ENCODE measurements at regions not wholly inside any gene's neighbourhood (a gene's known extent, or its start where the extent isn't known, plus 50 kb on each side); places are given as distances from the start of the nearest gene placed in this dataset.

- H3K27ac ChIP-seq, result no peak overlapping the region
- ChIA-PET CTCF (no interaction called here), POLR2A (ENCODE audit: low non-redundant PET) (no interaction called here)
- TF ChIP-seq CTCF (conservative IDR thresholded peaks at IDR 0.05; ENCODE audit: low read depth), result no peak
- DNase-seq (ENCODE audit: low spot score), result no peak
These were observed 981.7 kb downstream of the TTLL7 start for GRCh38 chr1:83017276-83017675.

DNA sequence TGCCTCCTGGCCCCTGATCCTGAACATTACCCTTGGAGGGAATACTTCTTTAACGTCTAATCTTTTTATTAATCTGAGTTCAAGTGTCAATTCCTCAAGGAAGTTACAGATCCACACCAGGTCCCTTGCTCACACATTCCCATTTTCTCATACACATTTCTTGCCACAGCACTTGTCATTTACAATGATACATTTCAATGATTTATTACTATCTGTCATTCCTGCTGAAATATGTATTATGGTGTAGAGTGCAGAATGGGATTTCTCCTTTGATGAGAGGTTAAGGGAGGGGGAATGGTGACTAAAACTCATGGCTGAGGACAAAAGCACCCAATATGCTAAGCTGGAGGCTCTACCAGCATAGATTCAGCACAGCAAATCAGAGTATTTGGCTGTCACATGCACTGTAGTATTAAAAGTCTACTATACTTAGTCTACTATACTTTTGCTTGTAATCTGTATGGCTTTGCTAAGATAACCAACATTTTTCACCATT, 982.5 kb downstream of the TTLL7 start:
- CTCF ChIA-PET, result no interaction called here
- DNase-seq (ENCODE audit: low spot score), result no peak
- no peak overlapping the region for H3K27ac ChIP-seq
- no peak for TF ChIP-seq CTCF (conservative IDR thresholded peaks at IDR 0.05; ENCODE audit: low read depth)
- POLR2A ChIA-PET (ENCODE audit: low non-redundant PET), result no interaction called here

- ChIA-PET POLR2A (ENCODE audit: low non-redundant PET) (no interaction called here), CTCF (no interaction called here)
- DNase-seq (ENCODE audit: low spot score), result no peak
- H3K27ac ChIP-seq, result no peak overlapping the region
- no peak for TF ChIP-seq CTCF (conservative IDR thresholded peaks at IDR 0.05; ENCODE audit: low read depth)
These were observed 983.8 kb downstream of the TTLL7 start for GRCh38 chr1:83015163-83015562.

GRCh38 chr1:83012950-83013349, 986.0 kb downstream of the TTLL7 start:
- POLR2A ChIA-PET (ENCODE audit: low non-redundant PET), result no interaction called here
- CTCF ChIA-PET, result interaction anchor here (0.7 to 1.0 kb wide), 2 partner anchors 8 to 366 kb away, joined by 3 read pairs; no protein-coding TSS in a partner anchor
- no peak for TF ChIP-seq CTCF (conservative IDR thresholded peaks at IDR 0.05; ENCODE audit: low read depth)
- H3K27ac ChIP-seq, result no peak overlapping the region
- DNase-seq (ENCODE audit: low spot score), result no peak

GRCh38 chr1:83011265-83011664, 987.7 kb downstream of the TTLL7 start:
- TF ChIP-seq CTCF (conservative IDR thresholded peaks at IDR 0.05; ENCODE audit: low read depth), result no peak
- CTCF ChIA-PET, result interaction anchor here (0.5 kb wide), 3 partner anchors 97 to 1275 kb away, joined by 3 to 4 read pairs (median 3); no protein-coding TSS in a partner anchor
- POLR2A ChIA-PET (ENCODE audit: low non-redundant PET), result no interaction called here
- H3K27ac ChIP-seq, result no peak overlapping the region
- DNase-seq (ENCODE audit: low spot score), result peak; percentile 62

DNA sequence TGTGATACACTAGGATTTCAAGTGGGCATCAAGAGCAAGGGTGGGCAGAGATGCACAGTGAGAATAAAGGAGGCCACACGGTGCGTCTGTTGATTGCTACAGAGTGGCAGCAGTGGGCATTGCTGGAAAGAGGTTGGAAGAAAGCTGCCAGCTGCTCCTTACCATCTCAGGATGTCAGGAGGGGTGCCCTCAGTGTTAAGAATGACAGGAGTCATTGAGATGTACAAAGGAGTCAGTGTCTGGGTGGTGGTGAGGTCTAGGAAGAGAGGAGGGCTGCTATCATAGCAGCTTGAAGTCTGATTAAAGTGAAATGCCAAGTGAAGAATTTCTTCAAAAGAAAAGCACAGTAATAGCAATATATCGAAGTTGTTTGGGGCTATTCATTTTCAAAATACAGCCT, 992.7 kb downstream of the TTLL7 start:
- ChIA-PET POLR2A (ENCODE audit: low non-redundant PET) (no interaction called here), CTCF (interaction anchor here (0.6 kb wide), 1 partner anchor 964 kb away, joined by 5 read pairs; no protein-coding TSS in a partner anchor)
- no peak for DNase-seq (ENCODE audit: low spot score)
- no peak overlapping the region for H3K27ac ChIP-seq
- TF ChIP-seq CTCF (conservative IDR thresholded peaks at IDR 0.05; ENCODE audit: low read depth), result no peak

GRCh38 chr1:83000286-83000685, 998.6 kb downstream of the TTLL7 start:
- ChIA-PET CTCF (no interaction called here), POLR2A (ENCODE audit: low non-redundant PET) (no interaction called here)
- DNase-seq (ENCODE audit: low spot score), result no peak
- TF ChIP-seq CTCF (conservative IDR thresholded peaks at IDR 0.05; ENCODE audit: low read depth), result no peak
- no peak overlapping the region for H3K27ac ChIP-seq
